WTC11 (cell line): ENCODE measurements at regions not wholly inside any gene's neighbourhood (a gene's known extent, or its start where the extent isn't known, plus 50 kb on each side); places are given as distances from the start of the nearest gene placed in this dataset.

Experiments
- CTCF ChIP-seq: fragments of 200-600 bp; IDR thresholded peaks from 2 replicates; pipeline ENCODE4 v1.8.0; 2022; ENCODE audit warnings: antibody characterized with exemption
- IRF2 ChIP-seq: sonication (generic); formaldehyde crosslinking; IDR thresholded peaks from 2 replicates; pipeline ENCODE4 v1.8.0; 2022; ENCODE audit warnings: low read depth, missing genetic modification reagents, borderline replicate concordance
- NFE2L1 ChIP-seq: sonication (generic); formaldehyde crosslinking; IDR thresholded peaks from 2 replicates; pipeline ENCODE4 v1.8.1; 2023; ENCODE audit warnings: missing genetic modification reagents
- NFYB ChIP-seq: sonication (generic); formaldehyde crosslinking; conservative IDR thresholded peaks from 2 replicates; pipeline ENCODE4 v1.8.0; 2022; ENCODE audit warnings: low read depth, missing genetic modification reagents
- TF ChIP-seq, protein P1 (sequence below): sonication (generic); formaldehyde crosslinking; IDR thresholded peaks from 2 replicates; pipeline ENCODE4 v1.8.1; 2023; ENCODE audit warnings: mild to moderate bottlenecking, missing genetic modification reagents, borderline replicate concordance

GRCh38 chr1:2864203-2864905 lies 62.9 kb upstream of the TTC34 start:
- TF ChIP-seq, protein P1, sequence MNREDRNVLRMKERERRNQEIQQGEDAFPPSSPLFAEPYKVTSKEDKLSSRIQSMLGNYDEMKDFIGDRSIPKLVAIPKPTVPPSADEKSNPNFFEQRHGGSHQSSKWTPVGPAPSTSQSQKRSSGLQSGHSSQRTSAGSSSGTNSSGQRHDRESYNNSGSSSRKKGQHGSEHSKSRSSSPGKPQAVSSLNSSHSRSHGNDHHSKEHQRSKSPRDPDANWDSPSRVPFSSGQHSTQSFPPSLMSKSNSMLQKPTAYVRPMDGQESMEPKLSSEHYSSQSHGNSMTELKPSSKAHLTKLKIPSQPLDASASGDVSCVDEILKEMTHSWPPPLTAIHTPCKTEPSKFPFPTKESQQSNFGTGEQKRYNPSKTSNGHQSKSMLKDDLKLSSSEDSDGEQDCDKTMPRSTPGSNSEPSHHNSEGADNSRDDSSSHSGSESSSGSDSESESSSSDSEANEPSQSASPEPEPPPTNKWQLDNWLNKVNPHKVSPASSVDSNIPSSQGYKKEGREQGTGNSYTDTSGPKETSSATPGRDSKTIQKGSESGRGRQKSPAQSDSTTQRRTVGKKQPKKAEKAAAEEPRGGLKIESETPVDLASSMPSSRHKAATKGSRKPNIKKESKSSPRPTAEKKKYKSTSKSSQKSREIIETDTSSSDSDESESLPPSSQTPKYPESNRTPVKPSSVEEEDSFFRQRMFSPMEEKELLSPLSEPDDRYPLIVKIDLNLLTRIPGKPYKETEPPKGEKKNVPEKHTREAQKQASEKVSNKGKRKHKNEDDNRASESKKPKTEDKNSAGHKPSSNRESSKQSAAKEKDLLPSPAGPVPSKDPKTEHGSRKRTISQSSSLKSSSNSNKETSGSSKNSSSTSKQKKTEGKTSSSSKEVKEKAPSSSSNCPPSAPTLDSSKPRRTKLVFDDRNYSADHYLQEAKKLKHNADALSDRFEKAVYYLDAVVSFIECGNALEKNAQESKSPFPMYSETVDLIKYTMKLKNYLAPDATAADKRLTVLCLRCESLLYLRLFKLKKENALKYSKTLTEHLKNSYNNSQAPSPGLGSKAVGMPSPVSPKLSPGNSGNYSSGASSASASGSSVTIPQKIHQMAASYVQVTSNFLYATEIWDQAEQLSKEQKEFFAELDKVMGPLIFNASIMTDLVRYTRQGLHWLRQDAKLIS (CRISPR knock-in tag), result no peak
- TF ChIP-seq CTCF (no peak), NFE2L1 (no peak), IRF2 (CRISPR knock-in tag) (no peak), NFYB (no peak)
